ENCODE measurements at regions not wholly inside any gene's neighbourhood (a gene's known extent, or its start where the extent isn't known, plus 50 kb on each side); places are given as distances from the start of the nearest gene placed in this dataset.
"Not testable (repeated sequence)": the region's sequence is repeated elsewhere in the genome, so short reads cannot be mapped to it uniquely, and the experiment has no call there.

DNA sequence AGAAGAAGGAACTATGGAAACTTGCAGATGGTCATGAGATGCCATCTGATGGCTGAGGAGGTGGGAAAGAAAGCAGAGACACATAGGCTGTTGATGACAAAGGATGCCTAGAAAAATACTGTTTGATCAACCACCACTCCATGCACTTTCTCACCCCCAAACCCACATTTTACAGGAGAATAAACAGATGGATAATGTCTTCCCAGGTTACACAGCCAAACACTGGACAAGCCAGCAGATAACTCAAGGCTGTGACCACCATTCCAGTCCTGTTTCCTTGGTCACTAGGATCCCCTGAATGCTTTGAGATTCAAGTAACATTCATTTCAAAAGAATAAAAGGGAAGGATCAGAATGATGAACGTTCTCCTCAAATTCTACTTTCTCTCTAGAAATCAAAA, 733.0 kb upstream of the SOX11 start:
- no peak for DNase-seq

DNA sequence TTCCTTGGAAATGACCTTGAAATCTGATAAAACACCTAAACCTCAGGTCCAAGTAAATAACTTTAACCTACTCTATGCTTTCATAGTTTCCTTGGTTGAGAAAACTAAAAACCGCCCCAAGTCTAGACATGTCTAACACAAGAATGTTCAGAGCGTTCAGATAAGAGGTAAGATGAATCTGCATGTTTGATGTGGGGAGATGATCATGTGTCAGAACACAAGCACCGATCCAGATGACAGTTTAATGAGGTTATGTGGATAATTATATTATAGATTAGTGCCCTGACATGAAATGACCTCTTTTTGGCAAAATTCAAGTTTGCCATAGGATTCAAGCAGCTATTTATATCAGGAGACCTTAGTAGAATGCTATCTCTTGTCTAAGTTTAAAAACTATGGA, 729.8 kb upstream of the SOX11 start:
- no peak for DNase-seq

- no peak for DNase-seq
Measured at GRCh38 chr2:4963106-4963505, 729.1 kb upstream of the SOX11 start.

DNA sequence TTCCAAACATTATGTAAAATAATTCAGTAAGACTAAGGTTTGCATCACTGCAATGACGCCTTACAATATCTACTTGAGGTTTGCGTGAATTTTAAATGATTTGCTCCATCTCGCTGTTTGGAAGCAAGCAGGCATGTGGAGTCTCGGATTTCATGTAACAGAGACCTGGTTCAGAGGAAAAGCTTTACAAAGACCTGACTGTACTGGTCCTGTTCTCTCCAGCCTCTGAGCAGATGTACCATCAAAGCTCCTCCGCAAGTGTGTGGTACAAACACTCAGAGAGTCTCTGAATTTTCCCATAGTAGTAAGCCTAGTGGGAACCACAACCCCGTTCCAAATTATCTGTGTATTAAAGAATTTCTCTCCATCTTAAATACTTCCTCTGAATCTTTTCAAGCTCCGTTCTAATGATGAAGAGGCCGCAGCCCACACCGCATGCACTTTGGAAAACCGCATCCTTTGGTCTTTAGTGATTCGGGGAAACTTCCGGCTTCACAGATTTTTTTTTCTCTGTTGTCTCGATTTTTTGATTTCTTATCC, 728.1 kb upstream of the SOX11 start:
- DNase-seq: no peak

GRCh38 chr2:4964579-4964978, 727.6 kb upstream of the SOX11 start:
- no peak for DNase-seq

DNA sequence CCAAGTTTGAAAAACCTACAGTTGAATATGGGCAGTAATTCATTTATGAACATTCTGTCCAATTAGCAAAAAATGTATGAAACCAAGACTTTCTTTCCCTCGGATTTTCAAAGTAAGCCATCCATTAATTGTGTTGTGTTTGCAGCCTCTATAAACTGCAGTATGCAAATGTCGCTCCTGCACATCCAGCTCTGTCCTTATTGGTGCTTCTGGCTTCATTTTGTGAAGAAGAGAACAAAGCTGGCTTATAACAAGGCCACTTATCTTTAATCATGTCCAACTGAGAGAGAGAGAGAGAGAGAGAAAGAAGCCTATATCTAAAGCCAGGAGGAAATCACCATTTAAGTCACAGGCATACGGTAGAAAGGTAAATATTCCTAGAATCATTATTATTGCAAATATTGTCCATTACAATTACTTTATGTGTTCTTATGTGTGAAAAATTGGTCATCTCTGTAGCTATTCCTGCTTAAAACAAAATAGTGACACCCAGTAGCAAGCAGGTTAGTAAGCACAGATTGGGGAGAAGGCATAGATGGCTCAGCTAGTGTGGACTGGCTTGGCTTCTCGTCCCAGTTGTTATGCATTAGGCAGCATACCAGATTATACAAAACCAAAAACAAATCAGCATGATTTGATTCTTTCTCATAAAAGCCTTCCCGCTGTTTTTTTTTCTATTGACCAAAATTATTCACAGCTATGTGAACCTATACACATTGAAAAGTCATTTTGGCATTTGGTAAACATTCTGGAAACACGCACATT, 726.4 kb upstream of the SOX11 start:
- no peak for DNase-seq

DNA sequence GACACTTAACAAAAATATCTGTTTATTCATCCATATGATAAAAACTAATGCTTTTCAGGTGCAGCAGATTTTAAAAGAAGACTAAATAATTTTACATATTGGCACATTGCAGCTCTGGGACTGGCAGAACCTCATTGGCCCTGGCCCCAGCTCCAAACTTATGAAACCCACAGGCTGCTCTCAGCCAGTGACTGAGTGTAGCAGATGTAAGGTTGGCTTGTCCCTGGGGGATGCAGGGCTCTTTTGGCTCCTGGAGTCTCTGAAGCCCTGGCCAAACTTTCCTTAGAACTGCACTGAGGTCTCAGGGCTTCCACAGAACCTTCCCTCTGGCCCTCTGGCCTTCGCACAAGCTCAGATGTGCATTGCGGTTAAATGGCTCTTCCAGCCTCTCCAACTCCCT, 725.0 kb upstream of the SOX11 start:
- DNase-seq: no peak

DNA sequence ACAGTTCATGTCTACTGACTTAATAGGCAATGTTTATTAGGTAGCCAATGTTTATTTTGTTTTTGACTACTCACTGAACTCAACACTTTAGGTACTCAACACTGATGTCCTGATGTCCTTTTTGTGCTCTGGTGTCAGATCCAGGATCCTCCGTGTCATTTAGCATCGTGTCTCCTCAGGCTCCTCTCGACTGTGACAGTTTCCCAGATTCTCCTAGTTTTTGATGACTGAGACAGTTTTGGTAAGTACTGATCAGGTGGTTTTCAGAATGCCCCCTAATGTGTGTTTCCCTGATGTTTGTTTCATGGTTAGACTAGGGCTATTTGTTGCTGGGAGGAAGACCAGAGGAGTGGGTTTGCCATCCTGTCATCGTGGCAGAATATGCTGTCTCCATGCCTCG, 719.7 kb upstream of the SOX11 start:
- no peak for DNase-seq

- DNase-seq: no peak
Measured at GRCh38 chr2:4973354-4973753, 718.8 kb upstream of the SOX11 start.

DNA sequence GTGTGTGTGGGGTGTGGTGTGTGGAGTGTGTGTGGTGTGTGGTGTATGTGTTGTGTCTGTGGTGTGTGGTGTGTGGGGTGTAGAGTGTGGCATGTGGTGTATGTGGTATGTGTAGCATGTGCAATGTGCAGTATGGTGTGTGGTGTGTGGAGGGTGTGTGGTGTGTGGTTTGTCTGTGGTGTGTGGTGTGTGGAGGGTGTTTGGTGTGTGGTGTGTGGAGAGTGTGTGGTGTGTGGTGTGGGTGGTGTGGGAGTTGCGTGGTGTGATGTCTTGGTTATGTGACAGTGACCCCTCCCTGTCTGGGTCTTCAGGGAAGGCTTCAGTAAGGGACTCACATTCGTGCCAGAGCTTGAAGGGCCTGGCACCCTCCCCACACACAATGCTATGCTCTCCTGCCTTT, 718.2 kb upstream of the SOX11 start:
- no peak for DNase-seq

GRCh38 chr2:4976407-4976806, 715.8 kb upstream of the SOX11 start:
- DNase-seq: no peak

GRCh38 chr2:4979111-4979510, 713.1 kb upstream of the SOX11 start:
- DNase-seq: no peak

- DNase-seq: no peak
Measured at GRCh38 chr2:4980995-4981394, 711.2 kb upstream of the SOX11 start.

- DNase-seq: no peak
Measured at GRCh38 chr2:4981802-4982409, 710.3 kb upstream of the SOX11 start.

DNA sequence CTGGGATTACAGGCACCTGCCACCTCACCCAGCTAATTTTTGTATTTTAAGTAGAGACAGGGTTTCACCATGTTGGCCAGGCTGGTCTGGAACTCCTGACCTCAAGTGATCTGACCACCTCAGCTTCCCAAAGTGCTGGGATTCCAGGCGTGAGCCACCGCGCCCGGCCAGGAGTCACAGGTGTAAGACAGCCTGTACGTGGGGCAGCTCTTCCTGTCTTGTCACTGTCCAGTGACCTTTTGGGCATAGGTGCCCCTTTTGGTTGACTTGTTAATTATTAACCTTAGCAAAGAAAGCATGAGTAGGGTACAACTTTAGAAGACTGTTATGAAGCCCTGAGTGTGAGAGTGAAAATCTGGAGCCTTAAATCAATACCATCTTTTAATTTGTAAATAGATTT, 703.7 kb upstream of the SOX11 start:
- not testable (repeated sequence) for DNase-seq

DNA sequence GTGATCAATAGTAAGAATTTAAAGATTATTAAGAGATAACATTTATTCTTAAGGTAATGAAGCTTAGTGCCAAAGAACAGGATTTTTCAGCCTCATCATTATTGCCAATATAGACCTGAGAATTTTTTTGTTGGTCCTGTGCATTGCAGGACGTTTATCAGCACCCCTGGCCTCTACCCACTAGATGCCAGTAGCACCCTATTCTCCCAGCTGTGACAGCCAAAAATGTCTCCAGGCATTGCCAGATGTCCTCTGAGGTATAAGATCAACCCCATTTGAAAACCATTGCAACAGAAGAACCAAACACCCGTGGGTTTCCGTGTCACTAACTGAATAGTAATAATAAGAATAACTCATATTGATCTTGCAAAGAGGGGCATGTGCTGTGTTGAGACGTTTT, 700.0 kb upstream of the SOX11 start:
- no peak for DNase-seq

- no peak for DNase-seq
Measured at GRCh38 chr2:4995466-4995865, 696.7 kb upstream of the SOX11 start.

DNA sequence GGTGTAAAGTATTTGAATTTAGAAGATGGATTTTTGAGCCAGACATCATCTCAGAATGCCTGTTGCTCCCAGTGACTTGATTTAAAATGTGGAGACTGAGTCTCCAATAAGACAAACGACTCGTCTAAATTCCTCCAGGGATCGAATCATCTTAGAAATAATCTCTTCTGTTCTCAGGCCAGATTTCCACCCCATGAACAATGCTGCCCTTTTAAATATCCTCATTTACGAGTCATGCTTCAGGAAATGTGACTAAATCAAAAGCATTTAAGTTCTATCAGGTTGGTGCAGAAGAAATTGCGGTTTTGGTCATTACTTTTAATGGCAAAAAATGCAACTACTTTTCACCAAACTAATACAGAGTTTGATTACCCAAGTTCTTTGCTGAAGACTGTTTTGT, 684.6 kb upstream of the SOX11 start:
- DNase-seq: no peak

- no peak for DNase-seq
Measured at GRCh38 chr2:5019324-5019723, 672.9 kb upstream of the SOX11 start.

DNA sequence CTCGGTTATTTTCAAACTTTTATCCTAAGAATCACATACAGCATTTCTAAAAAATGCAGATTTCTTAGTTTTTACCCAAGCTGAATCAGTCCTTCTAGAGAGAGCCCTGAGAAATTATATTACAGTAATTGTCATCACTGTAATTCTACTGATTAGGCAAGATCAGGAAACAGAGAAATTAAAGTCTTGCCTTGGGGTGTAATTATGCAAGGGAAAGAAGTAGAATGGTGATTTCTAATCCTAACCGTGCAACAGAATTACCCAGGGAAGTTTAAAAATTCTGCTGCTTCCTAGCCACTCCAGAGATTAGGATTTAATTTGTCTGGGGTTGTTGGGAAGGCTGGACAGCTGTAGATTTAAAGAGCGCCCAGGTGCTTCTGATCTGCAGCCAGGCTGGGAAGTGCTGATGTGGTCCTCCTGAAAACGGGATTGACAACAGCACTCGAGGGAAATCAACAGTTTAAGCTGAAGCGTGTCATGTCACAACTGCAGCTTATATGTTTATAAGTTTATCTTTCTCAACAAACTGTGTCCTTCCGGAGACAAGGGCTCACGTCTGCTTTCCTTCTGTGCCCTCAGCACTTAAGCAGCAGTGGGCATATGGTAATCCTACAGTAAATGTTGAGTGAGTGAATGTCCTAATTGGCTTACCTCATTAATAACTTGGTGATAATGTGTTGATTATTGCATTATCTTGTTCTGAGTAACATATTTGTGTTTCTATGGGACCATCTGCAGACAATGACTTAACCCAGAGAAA, 671.9 kb upstream of the SOX11 start:
- DNase-seq: no peak

DNA sequence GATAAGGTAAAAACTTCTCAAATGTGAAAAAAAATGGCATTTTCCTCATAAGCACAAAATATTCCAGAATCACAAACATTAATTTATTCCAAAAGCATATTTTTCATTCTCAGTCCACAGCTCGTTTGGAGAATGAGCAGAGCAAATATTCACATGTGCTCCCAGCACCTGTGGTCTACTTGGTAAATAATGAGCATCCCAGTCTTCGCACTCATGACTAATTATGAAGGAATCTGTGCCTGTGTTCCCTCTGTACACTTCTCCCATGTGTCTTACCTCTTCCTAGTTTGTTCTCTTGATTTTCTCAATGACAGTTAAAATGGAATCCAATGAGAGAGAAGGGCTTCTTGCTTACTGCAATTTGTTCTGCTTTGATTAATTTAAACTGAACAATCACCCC, 671.0 kb upstream of the SOX11 start:
- DNase-seq: no peak

GRCh38 chr2:5022061-5022460, 670.1 kb upstream of the SOX11 start:
- DNase-seq: no peak

DNA sequence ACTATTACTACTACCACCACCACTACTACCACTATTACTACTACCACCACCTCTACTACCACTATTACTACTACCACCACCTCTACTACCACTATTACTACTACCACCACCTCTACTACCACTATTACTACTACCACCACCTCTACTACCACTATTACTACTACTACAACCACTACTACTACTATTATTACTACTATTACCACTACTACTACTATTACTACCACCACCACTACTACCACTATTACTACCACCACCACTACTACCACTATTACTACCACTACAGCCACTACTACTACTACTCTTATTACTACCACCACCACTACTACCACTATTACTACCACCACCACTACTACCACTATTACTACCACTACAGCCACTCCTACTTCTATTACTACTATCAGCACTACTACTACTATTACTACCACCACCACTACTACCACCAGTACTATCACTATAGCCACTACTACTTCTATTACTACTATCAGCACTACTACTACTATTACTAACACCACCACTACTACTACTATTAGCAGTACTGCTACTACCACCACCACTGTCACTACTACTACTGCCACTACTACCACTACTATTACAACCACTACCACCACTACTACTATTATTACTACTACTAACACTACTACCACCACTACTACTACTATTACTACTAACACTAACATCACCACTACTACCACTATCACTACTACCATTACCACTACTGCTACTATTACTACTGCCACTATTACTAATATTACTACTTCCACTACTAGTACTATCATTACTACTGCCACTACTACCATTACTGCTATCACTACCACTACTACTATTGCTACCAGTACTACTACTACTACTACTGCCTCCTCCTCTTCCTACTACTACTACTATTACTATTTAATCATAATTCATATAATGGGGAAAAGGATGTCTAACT, 669.2 kb upstream of the SOX11 start:
- DNase-seq: not testable (repeated sequence)
